ENCODE measurements at regions not wholly inside any gene's neighbourhood (a gene's known extent, or its start where the extent isn't known, plus 50 kb on each side); places are given as distances from the start of the nearest gene placed in this dataset.

- TF ChIP-seq SMC3 (IDR thresholded peaks at IDR 0.05; ENCODE audit: low read depth, low read length), result no peak
- TF ChIP-seq MAX (IDR thresholded peaks at IDR 0.05; ENCODE audit: low read depth), result no peak
These were observed 779.9 kb upstream of the ARGLU1 start (continued) for GRCh38 chr13:107347641-107348369.

- Histone ChIP-seq H3K4me1 (ENCODE audit: control insufficient read depth in 1 of 2, insufficient read depth in 2 of 2, low read depth in 1 of 2, low read length in 1 of 2) (peaks cover 0 to 3% of the 10 kb centered on the region in 2 experiments; a peak in 2 of 4 replicates), H3K79me2 (ENCODE audit: insufficient read depth) (peaks cover 17% of the 10 kb centered on the region), H3K9me3 (no peaks in the 10 kb centered on the region), H2AFZ (ENCODE audit: low read depth) (no peak overlapping the region), H3K9me2 (no peaks in the 10 kb centered on the region), H3K4me2 (no peak overlapping the region), H3K9ac (no peak overlapping the region), H3K4me3 (ENCODE audit: low read depth in 2 of 2, low read length in 1 of 2) (no peak overlapping the region), H3K36me3 (replicated peaks in 1 of 2; ENCODE audit: control insufficient read depth in 1 of 2, insufficient read depth in 2 of 2, low read length in 1 of 2) (no peaks in the 10 kb centered on the region), H3K27me3 (ENCODE audit: insufficient read depth) (no peaks in the 10 kb centered on the region), H3K27ac (ENCODE audit: low read depth in 2 of 2, low read length in 1 of 2) (no peak overlapping the region), H3F3A (replicated peaks; ENCODE audit: insufficient read depth) (no peaks in the 10 kb centered on the region), H4K20me1 (ENCODE audit: insufficient read depth) (peaks cover 5% of the 10 kb centered on the region)
- CTCF ChIA-PET, result no interaction called here
- no peak for DNase-seq
- 99% methylated on average over 3 of the region's 3 CpGs for WGBS (ENCODE audit: low lambda C conversion rate)
- TF ChIP-seq GATA2 (CRISPR knock-in tag; IDR thresholded peaks at IDR 0.05) (no peak), SMC3 (IDR thresholded peaks at IDR 0.05; ENCODE audit: low read depth, low read length) (no peak), NRF1 (IDR thresholded peaks at IDR 0.05; ENCODE audit: low read depth, low read length) (no peak), FOXJ3 (CRISPR knock-in tag; IDR thresholded peaks at IDR 0.05) (no peak), ZBTB33 (IDR thresholded peaks at IDR 0.05; ENCODE audit: borderline replicate concordance, low read depth) (no peak), NFIC (IDR thresholded peaks at IDR 0.05; ENCODE audit: borderline replicate concordance) (no peak), FOSL2 (IDR thresholded peaks at IDR 0.05; ENCODE audit: borderline replicate concordance, low read depth) (no peak), USF2 (IDR thresholded peaks at IDR 0.05; ENCODE audit: borderline replicate concordance, low read depth, low read length) (no peak), RXRA (IDR thresholded peaks at IDR 0.05; ENCODE audit: borderline replicate concordance, low read depth) (no peak), SIN3A (IDR thresholded peaks at IDR 0.05; ENCODE audit: borderline replicate concordance, low read depth, low read length) (no peak), PBX3 (IDR thresholded peaks at IDR 0.05) (no peak), MEF2A (IDR thresholded peaks at IDR 0.05; ENCODE audit: borderline replicate concordance, low read depth) (no peak), RAD21 (IDR thresholded peaks at IDR 0.05; ENCODE audit: low read length) (no peak), RCOR1 (IDR thresholded peaks at IDR 0.05; ENCODE audit: low read length) (no peak), TAF1 (IDR thresholded peaks at IDR 0.05; ENCODE audit: borderline replicate concordance, low read depth, low read length) (no peak), TCF12 (IDR thresholded peaks at IDR 0.05) (no peak), USF1 (IDR thresholded peaks at IDR 0.05; ENCODE audit: borderline replicate concordance, low read depth) (no peak), EZH2phosphoT487 (IDR thresholded peaks at IDR 0.05; ENCODE audit: borderline replicate concordance, low read depth) (no peak), IRF3 (IDR thresholded peaks at IDR 0.05; ENCODE audit: low read depth, low read length) (no peak)
- POLR2A ChIA-PET, result no interaction called here
These were observed 774.8 kb upstream of the ARGLU1 start for GRCh38 chr13:107342747-107343146.
